HCT116 (cell line): ENCODE measurements at regions not wholly inside any gene's neighbourhood (a gene's known extent, or its start where the extent isn't known, plus 50 kb on each side); places are given as distances from the start of the nearest gene placed in this dataset.
"Not testable (repeated sequence)": the region's sequence is repeated elsewhere in the genome, so short reads cannot be mapped to it uniquely, and the experiment has no call there.

Experiments
- ATAC-seq: fragments of 200-7000 bp; cut with Tn5 transposase; 2 replicates; pipeline ENCODE4 v1.9.1; 2020; ENCODE audit warnings: mild to moderate bottlenecking, moderate library complexity
- BruUV-seq: library from RNA; stranded (reverse); fragments of 400-500 nt; replicated peaks from 2 replicates; lab custom pipeline; 2021; lab: Mats Ljungman, UMichigan
- CTCF ChIA-PET: fragments of 300-600 bp; sonication (Branson Sonifier 250); formaldehyde crosslinking; loops from one replicate; lab custom pipeline; 2021; ENCODE audit warnings: antibody characterized with exemption; lab: Charles Lee
- POLR2A ChIA-PET: fragments of 300-600, 350-600 bp; sonication (Branson Sonifier 250); formaldehyde crosslinking; loops from one replicate; lab custom pipeline; 2021; ENCODE audit warnings: antibody characterized with exemption; lab: Charles Lee
- RAD21 ChIA-PET, 2 experiments: fragments of 300-600 bp; sonication (Branson Sonifier 250); formaldehyde crosslinking; loops; one replicate each; lab custom pipeline; 2023; ENCODE audit warnings: low total read pairs in 2 of 2; ENCODE audit not compliant: uncharacterized antibody in 2 of 2, unreplicated experiment in 2 of 2, low non-redundant PET in 1 of 2; lab: Charles Lee
- DNase-seq: peaks from one replicate; pipeline ENCODE4 v3.0.0-alpha.2; 2010; ENCODE audit warnings: low read depth, low spot score
- H2AFZ ChIP-seq: fragments of 200-600 bp; shearing (Covaris generic), sonication (generic); 2 replicates; pipeline ENCODE4 v1.6.1; 2017; ENCODE audit warnings: low read depth, mixed run types, mixed read lengths, antibody characterized with exemption, low read length; ENCODE audit not compliant: poor library complexity, severe bottlenecking
- H3K27ac ChIP-seq: 2 replicates; pipeline ENCODE4 v1.5.1; 2012; ENCODE audit warnings: low read depth, low read length
- H3K27me3 ChIP-seq: fragments of 200-600 bp; sonication (generic); 2 replicates; pipeline ENCODE4 v1.6.1; 2016; ENCODE audit warnings: mixed run types, low read length, mixed read lengths; ENCODE audit not compliant: insufficient read depth
- H3K36me3 ChIP-seq, 2 experiments: fragments of 200-500 bp in 1 of 2; fragments of 200-600 bp in 1 of 2; sonication (Bioruptor generic) in 1 of 2; sonication (generic) in 1 of 2; 2 replicates each; pipeline versions ENCODE4 v1.5.1 to v1.6.1; 2014 to 2016; ENCODE audit warnings: low read length in 2 of 2, inconsistent platforms in 1 of 2, mixed read lengths in 1 of 2, mixed run types in 1 of 2; ENCODE audit not compliant: insufficient read depth in 2 of 2, control insufficient read depth in 1 of 2
- H3K4me1 ChIP-seq, 2 experiments: fragments of 200-600 bp in 1 of 2; sonication (generic) in 1 of 2; 2 replicates each; pipeline versions ENCODE4 v1.5.1 to v1.6.1; 2012 to 2017; ENCODE audit warnings: low read length in 2 of 2, inconsistent platforms in 1 of 2, mild to moderate bottlenecking in 1 of 2, mixed read lengths in 1 of 2, mixed run types in 1 of 2, moderate library complexity in 1 of 2; ENCODE audit not compliant: insufficient read depth in 2 of 2, control insufficient read depth in 1 of 2
- H3K4me2 ChIP-seq: fragments of 200-600 bp; sonication (generic); 2 replicates; pipeline ENCODE4 v1.6.1; 2017; ENCODE audit warnings: mixed run types, low read length, mixed read lengths
- H3K4me3 ChIP-seq, 2 experiments: fragments of 200-600 bp in 1 of 2; sonication (generic) in 1 of 2; replicated peaks in 1 of 2; 2 replicates each; pipeline ENCODE4 v1.5.1; 2011 to 2016; ENCODE audit warnings: low read length in 2 of 2, control low read depth in 1 of 2, low read depth in 1 of 2, mild to moderate bottlenecking in 1 of 2, mixed read lengths in 1 of 2, mixed run types in 1 of 2
- H3K79me2 ChIP-seq: fragments of 200-600 bp; sonication (generic); 2 replicates; pipeline ENCODE4 v1.6.1; 2017; ENCODE audit warnings: mild to moderate bottlenecking, mixed run types, low read length, moderate library complexity, mixed read lengths; ENCODE audit not compliant: insufficient read depth
- H3K9ac ChIP-seq: fragments of 200-600 bp; sonication (generic); 2 replicates; pipeline ENCODE4 v1.6.1; 2016; ENCODE audit warnings: low read length, mixed read lengths
- H3K9me2 ChIP-seq: fragments of 200-600 bp; sonication (generic), shearing (Covaris generic); 2 replicates; pipeline ENCODE4 v1.6.1; 2017; ENCODE audit warnings: mixed run types, mild to moderate bottlenecking, moderate library complexity; ENCODE audit not compliant: insufficient read depth
- H3K9me3 ChIP-seq, 2 experiments: fragments of 200-500 bp in 1 of 2; fragments of 200-600 bp in 1 of 2; sonication (Bioruptor generic) in 1 of 2; sonication (generic) in 1 of 2; 2 replicates each; pipeline ENCODE4 v1.6.1; 2014 to 2017; ENCODE audit warnings: low read length in 2 of 2, mixed read lengths in 2 of 2, inconsistent platforms in 1 of 2, low read depth in 1 of 2, mild to moderate bottlenecking in 1 of 2, mixed run types in 1 of 2, moderate library complexity in 1 of 2; ENCODE audit not compliant: control insufficient read depth in 1 of 2, insufficient read depth in 1 of 2
- H4K20me1 ChIP-seq: fragments of 200-600 bp; sonication (generic), shearing (Covaris generic); 2 replicates; pipeline ENCODE4 v1.6.1; 2017; ENCODE audit warnings: mixed run types, mild to moderate bottlenecking, moderate library complexity; ENCODE audit not compliant: insufficient read depth
- ATF3 ChIP-seq: IDR thresholded peaks from 2 replicates; pipeline ENCODE4 v1.6.1; 2012
- EZH2phosphoT487 ChIP-seq: fragments of 200-600 bp; IDR thresholded peaks from 2 replicates; pipeline ENCODE4 v1.6.1; 2018; ENCODE audit warnings: antibody characterized with exemption, borderline replicate concordance
- JUND ChIP-seq: IDR thresholded peaks from 2 replicates; pipeline ENCODE4 v1.6.1; 2012
- SP1 ChIP-seq: IDR thresholded peaks from 2 replicates; pipeline ENCODE4 v1.6.1; 2012; ENCODE audit warnings: low read depth
- YY1 ChIP-seq: IDR thresholded peaks from 2 replicates; pipeline ENCODE4 v1.6.1; 2011; ENCODE audit warnings: low read length, low read depth, moderate library complexity, mild to moderate bottlenecking; ENCODE audit not compliant: insufficient replicate concordance; ENCODE audit errors: extremely low read depth
- ZNF274 ChIP-seq: fragments of 200-500 bp; sonication (Bioruptor generic); IDR thresholded peaks from 2 replicates; pipeline ENCODE4 v1.6.1; 2014; ENCODE audit warnings: mild to moderate bottlenecking, low read depth, low read length, inconsistent platforms
- intact Hi-C: fragments of 100-400 bp; cut with micrococcal nuclease; formaldehyde crosslinking; loops from 2 replicates; pipeline ENCODE4 v1.10.0; 2022
- TF ChIP-seq, protein P1 (sequence below), 3 experiments: fragments of 200-600 bp in 1 of 3; sonication (generic) in 1 of 3; IDR thresholded peaks in 2 of 3; conservative IDR thresholded peaks in 1 of 3; 2 replicates each; pipeline ENCODE4 v1.5.1; 2012 to 2017; ENCODE audit warnings: low read depth in 2 of 3, low read length in 2 of 3, antibody characterized with exemption in 1 of 3, borderline replicate concordance in 1 of 3, control low read depth in 1 of 3, mild to moderate bottlenecking in 1 of 3, mixed read lengths in 1 of 3, mixed run types in 1 of 3, moderate library complexity in 1 of 3; ENCODE audit not compliant: insufficient read depth in 1 of 3

DNA sequence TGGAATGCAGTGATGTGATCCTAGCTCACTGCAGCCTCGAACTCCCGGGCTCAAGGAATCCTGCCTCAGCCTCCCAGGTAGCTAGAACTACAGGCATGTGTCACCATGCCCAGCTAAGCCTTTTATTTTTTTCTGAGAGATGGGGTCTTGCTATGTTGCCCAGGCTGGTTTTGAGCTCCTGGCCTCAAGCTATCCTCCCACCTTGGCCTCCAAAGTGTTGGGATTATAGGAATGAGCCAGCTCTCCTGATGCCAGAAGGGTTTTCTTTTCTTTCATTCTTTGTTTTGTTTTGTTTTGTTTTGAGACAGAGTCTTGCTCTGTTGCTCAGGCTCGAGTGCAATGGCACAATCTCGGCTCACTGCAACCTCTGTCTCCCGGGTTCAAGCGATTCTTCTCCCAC lies 68.6 kb upstream of the WNT4 start:
- H2AFZ ChIP-seq, H4K20me1 ChIP-seq, ATAC-seq, H3K36me3 ChIP-seq, POLR2A ChIA-PET, intact Hi-C loops, H3K4me3 ChIP-seq, H3K4me2 ChIP-seq, H3K27ac ChIP-seq, H3K9me3 ChIP-seq, H3K79me2 ChIP-seq, CTCF ChIA-PET, H3K9me2 ChIP-seq, H3K4me1 ChIP-seq, BruUV-seq, RAD21 ChIA-PET, H3K9ac ChIP-seq, DNase-seq: not testable (repeated sequence)
- H3K27me3 ChIP-seq = peaks cover 15% of the 10 kb centered on the region

GRCh38 chr1:22212400-22213233 lies 69.7 kb upstream of the WNT4 start:
- no peak for DNase-seq

More at GRCh38 chr1:22212400-22213233, 69.7 kb upstream of the WNT4 start:
- H3K9ac ChIP-seq = no peak overlapping the region
- peaks cover 15% of the 10 kb centered on the region for H3K27me3 ChIP-seq
- TF ChIP-seq EZH2phosphoT487 (no peak), ZNF274 (no peak), SP1 (no peak), YY1 (no peak), ATF3 (no peak), JUND (no peak)
- TF ChIP-seq, protein P1, sequence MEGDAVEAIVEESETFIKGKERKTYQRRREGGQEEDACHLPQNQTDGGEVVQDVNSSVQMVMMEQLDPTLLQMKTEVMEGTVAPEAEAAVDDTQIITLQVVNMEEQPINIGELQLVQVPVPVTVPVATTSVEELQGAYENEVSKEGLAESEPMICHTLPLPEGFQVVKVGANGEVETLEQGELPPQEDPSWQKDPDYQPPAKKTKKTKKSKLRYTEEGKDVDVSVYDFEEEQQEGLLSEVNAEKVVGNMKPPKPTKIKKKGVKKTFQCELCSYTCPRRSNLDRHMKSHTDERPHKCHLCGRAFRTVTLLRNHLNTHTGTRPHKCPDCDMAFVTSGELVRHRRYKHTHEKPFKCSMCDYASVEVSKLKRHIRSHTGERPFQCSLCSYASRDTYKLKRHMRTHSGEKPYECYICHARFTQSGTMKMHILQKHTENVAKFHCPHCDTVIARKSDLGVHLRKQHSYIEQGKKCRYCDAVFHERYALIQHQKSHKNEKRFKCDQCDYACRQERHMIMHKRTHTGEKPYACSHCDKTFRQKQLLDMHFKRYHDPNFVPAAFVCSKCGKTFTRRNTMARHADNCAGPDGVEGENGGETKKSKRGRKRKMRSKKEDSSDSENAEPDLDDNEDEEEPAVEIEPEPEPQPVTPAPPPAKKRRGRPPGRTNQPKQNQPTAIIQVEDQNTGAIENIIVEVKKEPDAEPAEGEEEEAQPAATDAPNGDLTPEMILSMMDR (IDR thresholded peaks at IDR 0.05 in 2 of 3, conservative IDR thresholded peaks at IDR 0.05 in 1 of 3; ENCODE audit: borderline replicate concordance in 1 of 3, insufficient read depth in 1 of 3, low read depth in 2 of 3, low read length in 2 of 3) = no peak
- H3K9me3 ChIP-seq = no peaks in the 10 kb centered on the region
- no TSS peak for BruUV-seq
- H4K20me1 ChIP-seq = no peaks in the 10 kb centered on the region
- POLR2A ChIA-PET = no interaction called here
- ATAC-seq = no peak
- H3K4me1 ChIP-seq = peaks cover 0 to under 1% of the 10 kb centered on the region in 2 experiments; a peak in 2 of 4 replicates
- no peak overlapping the region for H3K4me2 ChIP-seq
- H3K27ac ChIP-seq = no peak overlapping the region
- intact Hi-C loops = no loop called here
- H3K4me3 ChIP-seq = no peak overlapping the region
- H3K36me3 ChIP-seq = no peaks in the 10 kb centered on the region
- CTCF ChIA-PET = no interaction called here
- H2AFZ ChIP-seq = no peak overlapping the region
- no peaks in the 10 kb centered on the region for H3K79me2 ChIP-seq
- RAD21 ChIA-PET = no interaction called here
- no peaks in the 10 kb centered on the region for H3K9me2 ChIP-seq
